NB4 (cell line): ENCODE measurements at regions not wholly inside any gene's neighbourhood (a gene's known extent, or its start where the extent isn't known, plus 50 kb on each side); places are given as distances from the start of the nearest gene placed in this dataset.

ENCODE experiments used
- POLR2A ChIP-seq: IDR thresholded peaks from 2 replicates; pipeline ENCODE4 v1.6.1; 2011; ENCODE audit warnings: mild to moderate bottlenecking; ENCODE audit not compliant: insufficient read length; ENCODE audit errors: extremely low read depth
- TF ChIP-seq, protein P1 (sequence below): IDR thresholded peaks from one replicate; pipeline ENCODE4 v1.5.1; 2012; ENCODE audit warnings: low read depth, low read length
- TF ChIP-seq, protein P2 (sequence below): IDR thresholded peaks from 2 replicates; pipeline ENCODE4 v1.6.1; 2011; ENCODE audit warnings: low read depth, low read length

DNA sequence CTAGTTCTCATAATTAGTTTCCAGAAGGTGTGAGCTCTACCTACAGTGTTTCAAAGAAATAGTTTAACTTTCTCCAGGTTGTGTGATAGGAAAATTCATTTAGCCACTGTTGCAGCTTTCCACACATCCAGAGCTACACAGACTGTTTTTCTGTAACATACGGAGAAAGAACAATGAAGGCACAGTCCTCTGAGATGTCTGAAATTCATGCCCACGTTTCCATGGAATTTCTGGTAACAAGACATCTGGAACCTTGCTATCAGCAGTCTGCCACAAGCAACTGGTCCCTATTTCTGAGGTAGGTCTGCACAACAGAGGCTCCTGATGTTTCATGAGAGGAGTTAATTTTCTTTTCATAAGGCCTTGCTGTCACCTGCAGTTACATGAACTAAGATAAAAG, 273.3 kb upstream of the C11orf87 start:
- TF ChIP-seq, protein P1, sequence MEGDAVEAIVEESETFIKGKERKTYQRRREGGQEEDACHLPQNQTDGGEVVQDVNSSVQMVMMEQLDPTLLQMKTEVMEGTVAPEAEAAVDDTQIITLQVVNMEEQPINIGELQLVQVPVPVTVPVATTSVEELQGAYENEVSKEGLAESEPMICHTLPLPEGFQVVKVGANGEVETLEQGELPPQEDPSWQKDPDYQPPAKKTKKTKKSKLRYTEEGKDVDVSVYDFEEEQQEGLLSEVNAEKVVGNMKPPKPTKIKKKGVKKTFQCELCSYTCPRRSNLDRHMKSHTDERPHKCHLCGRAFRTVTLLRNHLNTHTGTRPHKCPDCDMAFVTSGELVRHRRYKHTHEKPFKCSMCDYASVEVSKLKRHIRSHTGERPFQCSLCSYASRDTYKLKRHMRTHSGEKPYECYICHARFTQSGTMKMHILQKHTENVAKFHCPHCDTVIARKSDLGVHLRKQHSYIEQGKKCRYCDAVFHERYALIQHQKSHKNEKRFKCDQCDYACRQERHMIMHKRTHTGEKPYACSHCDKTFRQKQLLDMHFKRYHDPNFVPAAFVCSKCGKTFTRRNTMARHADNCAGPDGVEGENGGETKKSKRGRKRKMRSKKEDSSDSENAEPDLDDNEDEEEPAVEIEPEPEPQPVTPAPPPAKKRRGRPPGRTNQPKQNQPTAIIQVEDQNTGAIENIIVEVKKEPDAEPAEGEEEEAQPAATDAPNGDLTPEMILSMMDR, result no peak
- TF ChIP-seq, protein P2, sequence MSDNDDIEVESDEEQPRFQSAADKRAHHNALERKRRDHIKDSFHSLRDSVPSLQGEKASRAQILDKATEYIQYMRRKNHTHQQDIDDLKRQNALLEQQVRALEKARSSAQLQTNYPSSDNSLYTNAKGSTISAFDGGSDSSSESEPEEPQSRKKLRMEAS, result no peak
- no peak for TF ChIP-seq POLR2A
